SK-N-SH treated with all-trans-retinoic acid at 6 μM for 48 hours (cell line): ENCODE measurements at regions not wholly inside any gene's neighbourhood (a gene's known extent, or its start where the extent isn't known, plus 50 kb on each side); places are given as distances from the start of the nearest gene placed in this dataset.

ENCODE experiments used
- CSDC2 ChIP-seq: fragments of 250-450 bp; sonication (Bioruptor Pico); IDR thresholded peaks from 2 replicates; pipeline ENCODE4 v1.5.0; 2020; ENCODE audit warnings: mild to moderate bottlenecking, moderate library complexity
- ESRRG ChIP-seq: fragments of 250-450 bp; sonication (Bioruptor Pico); IDR thresholded peaks from 2 replicates; pipeline ENCODE4 v1.6.1; 2021; ENCODE audit warnings: mild to moderate bottlenecking
- ISL1 ChIP-seq: fragments of 250-450 bp; sonication (Bioruptor Pico); IDR thresholded peaks from 2 replicates; pipeline ENCODE4 v2.1.2; 2022; ENCODE audit warnings: mild to moderate bottlenecking, moderate library complexity
- PATZ1 ChIP-seq: fragments of 250-450 bp; sonication (Bioruptor Pico); IDR thresholded peaks from 2 replicates; pipeline ENCODE4 v1.8.0; 2020; ENCODE audit warnings: mild to moderate bottlenecking, moderate library complexity, borderline replicate concordance
- ZFP3 ChIP-seq: fragments of 250-450 bp; sonication (Bioruptor Pico); IDR thresholded peaks from 2 replicates; pipeline ENCODE4 v1.5.0; 2020; ENCODE audit warnings: mild to moderate bottlenecking, moderate library complexity
- ZFP30 ChIP-seq: fragments of 450-650 bp; formaldehyde crosslinking; IDR thresholded peaks from 2 replicates; pipeline ENCODE4 v1.5.0; 2022; ENCODE audit warnings: mild to moderate bottlenecking, moderate library complexity
- TF ChIP-seq, protein P1 (sequence below): fragments of 250-450 bp; sonication (Bioruptor Pico); IDR thresholded peaks from 2 replicates; pipeline ENCODE4 v1.5.1; 2020; ENCODE audit warnings: low read depth, mild to moderate bottlenecking, moderate library complexity
- TF ChIP-seq, protein P2 (sequence below): fragments of 250-450 bp; sonication (Bioruptor Pico); IDR thresholded peaks from 2 replicates; pipeline ENCODE4 v1.5.0; 2020; ENCODE audit warnings: mild to moderate bottlenecking, moderate library complexity

DNA sequence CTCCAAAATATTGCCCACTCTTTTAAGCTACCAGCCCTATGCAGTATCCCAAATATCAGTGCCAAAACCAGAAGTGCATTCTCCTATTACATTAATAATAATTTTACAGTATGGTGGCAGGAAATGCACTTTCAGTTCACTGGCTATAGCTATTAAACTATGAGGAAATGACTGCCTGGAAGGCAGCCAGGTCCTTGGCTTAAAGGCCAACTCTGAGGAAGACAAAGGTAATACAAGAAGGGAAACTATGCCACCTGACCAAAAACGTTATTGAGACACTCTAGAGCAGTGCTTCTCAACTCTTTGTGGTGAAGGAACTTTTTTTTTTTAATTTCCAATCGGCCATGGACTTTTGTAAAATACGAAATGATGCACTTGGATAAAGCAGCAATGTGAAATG is 133.6 kb upstream of the VAMP7 start:
- TF ChIP-seq CSDC2 (no peak), ESRRG (CRISPR knock-in tag) (no peak), PATZ1 (no peak), ZFP30 (no peak), ISL1 (CRISPR knock-in tag) (no peak), ZFP3 (CRISPR knock-in tag) (no peak)
- TF ChIP-seq, protein P1, sequence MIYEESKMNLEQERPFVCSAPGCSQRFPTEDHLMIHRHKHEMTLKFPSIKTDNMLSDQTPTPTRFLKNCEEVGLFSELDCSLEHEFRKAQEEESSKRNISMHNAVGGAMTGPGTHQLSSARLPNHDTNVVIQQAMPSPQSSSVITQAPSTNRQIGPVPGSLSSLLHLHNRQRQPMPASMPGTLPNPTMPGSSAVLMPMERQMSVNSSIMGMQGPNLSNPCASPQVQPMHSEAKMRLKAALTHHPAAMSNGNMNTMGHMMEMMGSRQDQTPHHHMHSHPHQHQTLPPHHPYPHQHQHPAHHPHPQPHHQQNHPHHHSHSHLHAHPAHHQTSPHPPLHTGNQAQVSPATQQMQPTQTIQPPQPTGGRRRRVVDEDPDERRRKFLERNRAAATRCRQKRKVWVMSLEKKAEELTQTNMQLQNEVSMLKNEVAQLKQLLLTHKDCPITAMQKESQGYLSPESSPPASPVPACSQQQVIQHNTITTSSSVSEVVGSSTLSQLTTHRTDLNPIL (CRISPR knock-in tag): no peak
- TF ChIP-seq, protein P2, sequence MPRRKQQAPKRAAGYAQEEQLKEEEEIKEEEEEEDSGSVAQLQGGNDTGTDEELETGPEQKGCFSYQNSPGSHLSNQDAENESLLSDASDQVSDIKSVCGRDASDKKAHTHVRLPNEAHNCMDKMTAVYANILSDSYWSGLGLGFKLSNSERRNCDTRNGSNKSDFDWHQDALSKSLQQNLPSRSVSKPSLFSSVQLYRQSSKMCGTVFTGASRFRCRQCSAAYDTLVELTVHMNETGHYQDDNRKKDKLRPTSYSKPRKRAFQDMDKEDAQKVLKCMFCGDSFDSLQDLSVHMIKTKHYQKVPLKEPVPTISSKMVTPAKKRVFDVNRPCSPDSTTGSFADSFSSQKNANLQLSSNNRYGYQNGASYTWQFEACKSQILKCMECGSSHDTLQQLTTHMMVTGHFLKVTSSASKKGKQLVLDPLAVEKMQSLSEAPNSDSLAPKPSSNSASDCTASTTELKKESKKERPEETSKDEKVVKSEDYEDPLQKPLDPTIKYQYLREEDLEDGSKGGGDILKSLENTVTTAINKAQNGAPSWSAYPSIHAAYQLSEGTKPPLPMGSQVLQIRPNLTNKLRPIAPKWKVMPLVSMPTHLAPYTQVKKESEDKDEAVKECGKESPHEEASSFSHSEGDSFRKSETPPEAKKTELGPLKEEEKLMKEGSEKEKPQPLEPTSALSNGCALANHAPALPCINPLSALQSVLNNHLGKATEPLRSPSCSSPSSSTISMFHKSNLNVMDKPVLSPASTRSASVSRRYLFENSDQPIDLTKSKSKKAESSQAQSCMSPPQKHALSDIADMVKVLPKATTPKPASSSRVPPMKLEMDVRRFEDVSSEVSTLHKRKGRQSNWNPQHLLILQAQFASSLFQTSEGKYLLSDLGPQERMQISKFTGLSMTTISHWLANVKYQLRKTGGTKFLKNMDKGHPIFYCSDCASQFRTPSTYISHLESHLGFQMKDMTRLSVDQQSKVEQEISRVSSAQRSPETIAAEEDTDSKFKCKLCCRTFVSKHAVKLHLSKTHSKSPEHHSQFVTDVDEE (CRISPR knock-in tag): no peak
